Left ventricle myocardium superior (tissue), 1 donor: ENCODE measurements at regions not wholly inside any gene's neighbourhood (a gene's known extent, or its start where the extent isn't known, plus 50 kb on each side); places are given as distances from the start of the nearest gene placed in this dataset.
A peak's percentile ranks its signal among the peaks of the same experiment; 100 is the strongest.

ENCODE experiments used
- ATAC-seq: fragments of 200-7000 bp; cut with Tn5 transposase; one replicate; pipeline ENCODE4 v1.9.1; 2020; ENCODE audit warnings: mild to moderate bottlenecking, moderate library complexity
- DNase-seq: peaks from one replicate; pipeline ENCODE4 v3.0.0-alpha.2; 2020
- intact Hi-C: fragments of 100-400 bp; cut with micrococcal nuclease; formaldehyde crosslinking; loops from one replicate; pipeline ENCODE4 v1.11.0; 2022
- donor health status: DM: no; HTN: yes; CAD: no; lungs with severe emphysema.

GRCh38 chrX:76228499-76228898, 55.6 kb downstream of the PBDC1 start:
- ATAC-seq, result peak; percentile 38
- no peak for DNase-seq
- intact Hi-C loops, result no loop called here

GRCh38 chrX:76248901-76249300, 76.0 kb downstream of the PBDC1 start:
- ATAC-seq (no peak), DNase-seq (no peak)

DNA sequence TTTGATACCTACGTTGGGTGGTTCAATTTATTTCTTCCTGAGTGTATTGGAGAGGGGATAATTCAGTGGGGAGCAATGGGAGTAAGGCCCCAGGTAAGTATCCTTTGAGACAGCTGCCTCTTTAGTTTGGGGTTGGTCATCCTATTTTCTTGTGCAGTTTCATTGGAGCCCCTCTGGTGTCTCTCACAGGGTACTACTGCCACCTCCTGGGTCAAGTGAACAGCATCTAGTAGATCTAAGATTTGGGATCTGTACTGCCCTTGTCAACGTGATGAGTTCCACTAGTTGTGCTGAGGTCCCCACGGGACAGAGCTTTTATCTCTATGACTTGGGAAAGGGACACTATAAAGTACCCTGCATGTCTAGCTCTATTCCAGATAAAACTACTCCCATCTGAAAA, 80.6 kb downstream of the PBDC1 start:
- DNase-seq (no peak), ATAC-seq (peak; percentile 48)
- intact Hi-C loops, result no loop called here

More at GRCh38 chrX:76248901-76249300, 76.0 kb downstream of the PBDC1 start:
- intact Hi-C loops, result no loop called here

DNA sequence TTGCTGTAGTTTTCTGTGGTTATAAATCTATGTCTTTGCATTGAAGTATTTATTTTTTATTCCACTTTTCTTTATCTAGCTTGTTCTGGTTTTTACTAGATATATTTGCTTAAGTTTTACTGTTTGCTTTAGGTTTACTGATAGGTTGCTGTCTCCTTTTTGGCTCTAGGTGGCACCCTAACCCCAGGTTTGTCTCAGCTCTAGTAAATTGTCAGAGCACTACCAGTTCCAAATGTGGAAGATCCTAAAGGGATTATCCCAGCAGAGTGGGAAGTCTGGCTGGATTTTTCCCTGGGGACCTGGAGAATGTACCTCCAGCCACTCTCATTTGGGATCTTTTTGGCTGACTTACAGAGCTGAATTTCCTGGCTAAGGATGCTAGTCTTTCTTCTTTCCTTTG, 106.1 kb downstream of the PBDC1 start:
- ATAC-seq (no peak), DNase-seq (no peak)
- intact Hi-C loops, result no loop called here
